Astrocyte (in vitro differentiated cells and primary cell): ENCODE measurements at regions not wholly inside any gene's neighbourhood (a gene's known extent, or its start where the extent isn't known, plus 50 kb on each side); places are given as distances from the start of the nearest gene placed in this dataset.

Source experiments
- EZH2 ChIP-seq: IDR thresholded peaks from 2 replicates; pipeline ENCODE4 v1.6.1; 2012; ENCODE audit warnings: mild to moderate bottlenecking, low read length, inconsistent platforms; ENCODE audit not compliant: insufficient read depth
- TF ChIP-seq, protein P1 (sequence below): IDR thresholded peaks from 2 replicates; pipeline ENCODE4 v1.5.1; 2011; ENCODE audit warnings: low read depth, mild to moderate bottlenecking, inconsistent platforms, low read length, moderate library complexity; ENCODE audit not compliant: insufficient read depth

DNA sequence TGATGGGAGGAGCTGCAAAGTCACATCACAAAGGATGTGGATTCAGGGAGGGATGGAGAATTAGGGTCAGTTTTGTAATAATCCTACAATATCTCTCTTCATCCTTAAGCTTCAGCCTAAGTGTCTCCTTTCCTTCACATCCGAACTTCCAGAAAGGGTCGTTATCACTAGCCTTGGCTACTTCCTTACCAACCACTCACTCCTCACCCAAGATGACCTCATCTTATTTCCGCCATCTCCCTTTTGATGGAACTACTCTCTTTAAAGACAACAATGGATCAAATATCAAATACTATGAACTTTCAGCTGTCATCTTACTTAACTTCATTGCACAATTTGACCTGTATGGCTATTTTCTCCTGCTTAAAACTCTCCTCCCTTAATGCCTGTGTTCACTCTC lies 69.6 kb upstream of the BARHL2 start:
- TF ChIP-seq, protein P1, sequence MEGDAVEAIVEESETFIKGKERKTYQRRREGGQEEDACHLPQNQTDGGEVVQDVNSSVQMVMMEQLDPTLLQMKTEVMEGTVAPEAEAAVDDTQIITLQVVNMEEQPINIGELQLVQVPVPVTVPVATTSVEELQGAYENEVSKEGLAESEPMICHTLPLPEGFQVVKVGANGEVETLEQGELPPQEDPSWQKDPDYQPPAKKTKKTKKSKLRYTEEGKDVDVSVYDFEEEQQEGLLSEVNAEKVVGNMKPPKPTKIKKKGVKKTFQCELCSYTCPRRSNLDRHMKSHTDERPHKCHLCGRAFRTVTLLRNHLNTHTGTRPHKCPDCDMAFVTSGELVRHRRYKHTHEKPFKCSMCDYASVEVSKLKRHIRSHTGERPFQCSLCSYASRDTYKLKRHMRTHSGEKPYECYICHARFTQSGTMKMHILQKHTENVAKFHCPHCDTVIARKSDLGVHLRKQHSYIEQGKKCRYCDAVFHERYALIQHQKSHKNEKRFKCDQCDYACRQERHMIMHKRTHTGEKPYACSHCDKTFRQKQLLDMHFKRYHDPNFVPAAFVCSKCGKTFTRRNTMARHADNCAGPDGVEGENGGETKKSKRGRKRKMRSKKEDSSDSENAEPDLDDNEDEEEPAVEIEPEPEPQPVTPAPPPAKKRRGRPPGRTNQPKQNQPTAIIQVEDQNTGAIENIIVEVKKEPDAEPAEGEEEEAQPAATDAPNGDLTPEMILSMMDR: no peak
- no peak for TF ChIP-seq EZH2
